ENCODE measurements at regions not wholly inside any gene's neighbourhood (a gene's known extent, or its start where the extent isn't known, plus 50 kb on each side); places are given as distances from the start of the nearest gene placed in this dataset.
"Not testable (repeated sequence)": the region's sequence is repeated elsewhere in the genome, so short reads cannot be mapped to it uniquely, and the experiment has no call there.

DNA sequence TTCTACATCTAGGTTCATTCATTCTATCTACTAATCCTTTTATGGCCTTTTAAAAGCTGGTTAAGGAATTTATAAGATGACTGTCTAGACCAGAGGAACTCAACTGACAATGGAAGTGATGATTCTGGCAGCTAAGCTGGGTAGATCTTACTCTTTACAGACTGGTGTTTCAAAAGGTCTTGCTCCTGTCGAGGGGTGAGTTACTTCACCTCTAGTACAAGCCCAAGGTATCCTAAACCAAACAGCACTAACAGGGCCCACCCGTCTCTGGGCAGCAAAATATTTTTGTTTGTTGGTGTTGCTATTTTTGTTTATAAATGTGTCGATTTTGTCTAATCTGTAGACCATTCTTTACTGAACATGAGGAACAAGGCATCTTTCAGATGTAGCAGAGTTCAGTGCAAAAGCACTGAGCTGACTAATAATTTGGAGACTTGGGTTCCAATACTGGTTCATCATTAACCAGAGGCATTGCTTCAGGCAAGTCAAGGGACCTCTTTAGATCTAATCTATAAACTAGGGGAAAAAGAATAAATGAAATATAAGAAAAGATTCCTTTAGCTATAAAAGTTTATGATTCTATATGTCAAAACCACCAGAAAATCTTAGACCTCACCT lies 90.3 kb upstream of the FRG1 start:
- no peak overlapping the region for H3K4me3 ChIP-seq (ENCODE audit: control insufficient read depth, low read depth, low read length)
- TF ChIP-seq, protein P1, sequence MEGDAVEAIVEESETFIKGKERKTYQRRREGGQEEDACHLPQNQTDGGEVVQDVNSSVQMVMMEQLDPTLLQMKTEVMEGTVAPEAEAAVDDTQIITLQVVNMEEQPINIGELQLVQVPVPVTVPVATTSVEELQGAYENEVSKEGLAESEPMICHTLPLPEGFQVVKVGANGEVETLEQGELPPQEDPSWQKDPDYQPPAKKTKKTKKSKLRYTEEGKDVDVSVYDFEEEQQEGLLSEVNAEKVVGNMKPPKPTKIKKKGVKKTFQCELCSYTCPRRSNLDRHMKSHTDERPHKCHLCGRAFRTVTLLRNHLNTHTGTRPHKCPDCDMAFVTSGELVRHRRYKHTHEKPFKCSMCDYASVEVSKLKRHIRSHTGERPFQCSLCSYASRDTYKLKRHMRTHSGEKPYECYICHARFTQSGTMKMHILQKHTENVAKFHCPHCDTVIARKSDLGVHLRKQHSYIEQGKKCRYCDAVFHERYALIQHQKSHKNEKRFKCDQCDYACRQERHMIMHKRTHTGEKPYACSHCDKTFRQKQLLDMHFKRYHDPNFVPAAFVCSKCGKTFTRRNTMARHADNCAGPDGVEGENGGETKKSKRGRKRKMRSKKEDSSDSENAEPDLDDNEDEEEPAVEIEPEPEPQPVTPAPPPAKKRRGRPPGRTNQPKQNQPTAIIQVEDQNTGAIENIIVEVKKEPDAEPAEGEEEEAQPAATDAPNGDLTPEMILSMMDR (IDR thresholded peaks at IDR 0.05; ENCODE audit: control insufficient read depth, insufficient read depth, low read depth, low read length, missing control alignments), result no peak
- DNase-seq (ENCODE audit: low read depth), result no peak

DNA sequence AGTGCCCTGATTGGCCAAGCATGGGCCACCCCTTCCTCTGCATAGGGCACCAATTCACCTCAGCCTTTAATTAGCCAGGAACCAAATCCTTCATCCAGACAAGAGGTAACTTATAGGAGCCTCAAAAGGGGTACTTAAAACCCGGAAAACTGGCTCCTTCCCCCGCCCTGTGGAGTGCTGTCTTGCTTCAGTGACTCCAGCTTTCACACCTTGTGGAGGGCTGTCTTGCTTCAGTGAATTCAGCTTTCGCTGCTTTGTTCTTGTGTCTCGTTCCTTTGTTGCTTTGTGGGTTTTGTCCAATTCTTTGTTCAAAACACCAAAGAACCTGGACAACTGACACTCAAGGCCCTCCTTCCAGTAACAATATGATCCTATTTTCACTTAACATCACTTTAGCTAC lies 82.2 kb upstream of the FRG1 start:
- H3K4me3 ChIP-seq (ENCODE audit: control insufficient read depth, low read depth, low read length), result no peak overlapping the region
- TF ChIP-seq, protein P1 (IDR thresholded peaks at IDR 0.05; ENCODE audit: control insufficient read depth, insufficient read depth, low read depth, low read length, missing control alignments), result no peak
- no peak for DNase-seq (ENCODE audit: low read depth)

DNA sequence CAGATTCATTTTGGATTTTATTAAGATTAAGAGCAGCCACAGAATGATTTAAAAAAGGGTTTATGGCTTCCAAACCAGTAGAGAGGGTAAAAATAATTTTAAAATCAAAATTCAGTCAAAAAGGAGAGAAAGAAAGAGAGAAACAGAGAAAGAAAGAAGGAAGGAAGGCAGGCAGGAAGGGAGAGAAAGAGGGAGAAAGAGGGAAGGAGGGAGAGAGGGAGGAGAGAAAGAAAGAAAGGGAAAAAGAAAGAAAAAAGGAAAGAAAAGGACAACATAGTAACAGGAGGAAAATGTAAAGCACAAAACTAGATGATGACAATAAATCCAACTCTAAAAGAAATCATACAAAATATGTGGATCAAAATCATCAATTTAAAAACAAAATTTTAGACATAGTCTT lies 79.6 kb upstream of the FRG1 start:
- H3K4me3 ChIP-seq (ENCODE audit: control insufficient read depth, low read depth, low read length), result no peak overlapping the region
- no peak for DNase-seq (ENCODE audit: low read depth)
- TF ChIP-seq, protein P1 (IDR thresholded peaks at IDR 0.05; ENCODE audit: control insufficient read depth, insufficient read depth, low read depth, low read length, missing control alignments), result no peak

DNA sequence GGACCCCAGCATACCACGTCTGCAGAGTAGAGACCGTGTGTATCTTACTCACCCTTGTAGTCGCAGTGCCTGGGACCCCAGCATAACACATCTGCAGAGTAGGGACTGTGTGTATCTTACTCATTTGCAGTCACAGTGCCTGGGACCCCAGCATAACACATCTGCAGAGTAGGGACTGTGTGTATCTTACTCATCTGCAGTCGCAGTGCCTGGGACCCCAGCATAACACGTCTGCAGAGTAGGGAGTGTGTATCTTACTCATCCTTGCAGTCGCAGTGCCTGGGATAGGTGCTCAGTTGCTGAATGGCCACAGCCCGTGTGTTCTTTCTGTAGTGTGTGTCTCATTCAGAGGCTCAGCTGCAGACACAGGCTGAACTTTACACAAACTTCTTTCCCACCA lies 71.4 kb upstream of the FRG1 start:
- DNase-seq (ENCODE audit: low read depth), result no peak
- no peak overlapping the region for H3K4me3 ChIP-seq (ENCODE audit: control insufficient read depth, low read depth, low read length)
- TF ChIP-seq, protein P1 (IDR thresholded peaks at IDR 0.05; ENCODE audit: control insufficient read depth, insufficient read depth, low read depth, low read length, missing control alignments), result no peak

DNA sequence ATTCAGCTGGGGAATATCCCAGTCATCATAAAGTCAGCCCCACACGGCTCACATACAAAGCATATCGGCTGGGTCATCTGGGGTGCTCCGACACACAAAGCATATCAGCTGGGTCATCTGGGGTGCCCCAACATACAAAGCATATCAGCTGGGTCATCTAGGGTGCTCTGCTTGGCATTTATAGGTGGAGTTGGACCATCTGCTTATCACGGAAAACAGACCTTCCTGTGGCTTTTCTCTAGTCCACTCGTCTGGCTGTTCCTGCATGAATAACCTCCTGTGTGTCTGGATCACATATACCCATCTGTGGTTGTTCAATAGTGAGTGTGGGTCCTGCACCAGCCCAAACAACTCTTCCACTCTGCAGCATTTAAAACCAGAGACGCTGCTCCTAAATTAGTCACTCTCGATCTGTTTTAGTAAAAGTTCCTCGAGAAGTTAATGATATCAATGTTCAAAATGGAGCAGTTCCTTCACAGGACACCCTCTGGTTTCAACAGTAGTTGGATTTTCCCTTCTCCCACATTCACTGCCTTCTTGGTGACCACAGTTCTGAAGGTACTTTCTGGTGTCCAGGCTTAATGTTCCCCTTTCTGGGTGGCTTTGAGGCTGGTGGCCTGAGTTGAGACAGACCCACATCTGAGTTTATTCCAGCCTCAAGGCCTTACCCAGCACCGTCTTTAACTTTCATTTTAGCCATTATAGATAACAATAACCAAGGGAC lies 70.0 kb upstream of the FRG1 start:
- no peak overlapping the region for H3K4me3 ChIP-seq (ENCODE audit: control insufficient read depth, low read depth, low read length)
- DNase-seq (ENCODE audit: low read depth), result no peak
- TF ChIP-seq, protein P1 (IDR thresholded peaks at IDR 0.05; ENCODE audit: control insufficient read depth, insufficient read depth, low read depth, low read length, missing control alignments), result no peak

DNA sequence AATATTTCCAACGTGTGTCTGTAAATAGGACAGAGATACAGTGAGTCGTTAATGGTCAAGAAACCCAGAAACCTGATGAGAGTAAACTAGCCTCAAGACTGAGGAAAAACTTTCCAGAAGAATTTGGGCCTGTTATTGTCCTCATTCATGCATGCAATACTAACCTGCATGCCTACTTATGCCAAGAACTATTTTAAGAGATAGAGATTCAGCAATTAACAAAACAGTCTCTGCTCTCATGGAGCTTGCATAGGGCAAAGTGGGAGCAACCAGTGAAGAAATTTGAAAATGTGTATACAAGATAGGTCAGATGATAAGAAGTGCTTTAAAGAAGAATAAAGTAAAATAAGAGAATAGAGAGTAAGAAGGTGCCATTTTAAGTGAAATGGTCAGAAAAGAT lies 66.1 kb upstream of the FRG1 start:
- no peak for DNase-seq (ENCODE audit: low read depth)
- H3K4me3 ChIP-seq (ENCODE audit: control insufficient read depth, low read depth, low read length), result no peak overlapping the region
- TF ChIP-seq, protein P1 (IDR thresholded peaks at IDR 0.05; ENCODE audit: control insufficient read depth, insufficient read depth, low read depth, low read length, missing control alignments), result no peak

DNA sequence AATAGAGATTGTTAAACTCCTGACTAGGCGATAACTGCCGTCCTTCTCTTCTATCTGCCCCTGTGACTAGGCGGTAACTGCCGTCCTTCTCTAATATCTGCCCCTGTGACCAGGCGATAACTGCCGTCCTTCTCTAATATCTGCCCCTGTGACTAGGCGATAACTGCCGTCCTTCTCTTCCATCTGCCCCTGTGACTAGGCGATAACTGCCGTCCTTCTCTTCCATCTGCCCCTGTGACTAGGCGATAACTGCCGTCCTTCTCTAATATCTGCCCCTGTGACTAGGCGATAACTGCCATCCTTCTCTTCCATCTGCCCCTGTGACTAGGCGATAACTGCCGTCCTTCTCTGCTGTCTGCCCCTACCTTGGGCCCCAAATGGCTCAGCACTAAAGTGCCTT lies 59.5 kb upstream of the FRG1 start:
- not testable (repeated sequence) for DNase-seq (ENCODE audit: low read depth); H3K4me3 ChIP-seq (ENCODE audit: control insufficient read depth, low read depth, low read length)

DNA sequence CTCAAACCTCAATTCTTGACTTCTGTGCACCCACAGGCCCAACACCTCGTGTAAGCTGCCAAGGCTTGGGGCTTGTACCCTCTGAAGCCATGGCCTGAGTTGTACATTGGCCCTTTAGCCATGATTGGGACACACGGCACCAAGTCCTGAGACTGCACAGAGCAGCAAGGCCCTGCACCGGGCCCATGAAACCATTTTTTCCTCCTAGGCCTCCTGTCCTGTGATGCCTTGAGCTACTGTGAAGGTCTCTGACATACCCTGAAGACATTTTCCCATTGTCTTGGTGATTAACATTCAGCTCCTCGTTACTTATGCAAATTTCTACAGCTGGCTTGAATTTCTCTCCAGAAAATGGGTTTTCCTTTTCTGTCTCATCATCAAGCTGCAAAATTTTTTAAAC lies 52.3 kb upstream of the FRG1 start:
- H3K4me3 ChIP-seq (ENCODE audit: control insufficient read depth, low read depth, low read length); DNase-seq (ENCODE audit: low read depth): not testable (repeated sequence)

Measured in AG09309 (cell line).